GM04504 (cell line): ENCODE measurements at regions not wholly inside any gene's neighbourhood (a gene's known extent, or its start where the extent isn't known, plus 50 kb on each side); places are given as distances from the start of the nearest gene placed in this dataset.

Experiments used
- DNase-seq: peaks from one replicate; pipeline ENCODE4 v3.0.0-alpha.2; 2012; ENCODE audit warnings: low read depth

DNA sequence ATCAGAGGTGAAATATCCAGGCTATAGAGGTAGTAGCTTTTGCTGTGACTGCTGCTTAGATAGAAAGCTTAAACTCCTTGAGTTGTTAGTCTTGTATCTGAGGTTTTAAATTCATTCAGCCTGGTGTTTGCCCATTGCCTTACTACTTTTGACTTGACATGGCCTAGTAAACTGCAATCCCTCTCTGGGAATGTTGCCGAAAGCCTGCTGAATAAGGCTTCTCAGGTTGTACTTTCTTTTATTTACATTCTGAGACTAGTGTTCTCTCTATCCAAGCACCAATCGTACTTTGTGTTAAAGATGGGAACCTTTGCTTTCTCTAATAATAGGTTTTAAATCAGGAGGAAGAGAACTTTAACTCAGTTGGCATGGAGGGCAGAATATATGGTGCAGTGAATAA is 357.6 kb upstream of the CWC22 start:
- no peak for DNase-seq

DNA sequence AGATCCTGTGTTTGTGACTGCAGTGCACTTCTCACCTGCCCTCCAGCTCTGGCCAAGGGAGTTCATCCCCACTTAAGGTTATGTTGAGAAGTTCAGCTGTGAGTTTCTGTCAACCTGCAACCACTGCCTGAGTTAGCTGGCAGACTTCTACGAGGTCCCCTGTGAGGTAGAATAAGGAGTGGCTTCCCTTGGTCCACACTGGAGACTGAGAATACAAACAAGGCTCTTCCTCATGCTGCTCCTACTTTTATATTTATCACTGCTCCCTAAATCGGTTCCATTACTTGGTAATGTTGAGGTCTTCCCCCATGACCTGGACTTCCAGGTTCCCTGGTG is 353.2 kb upstream of the CWC22 start:
- DNase-seq = no peak

DNA sequence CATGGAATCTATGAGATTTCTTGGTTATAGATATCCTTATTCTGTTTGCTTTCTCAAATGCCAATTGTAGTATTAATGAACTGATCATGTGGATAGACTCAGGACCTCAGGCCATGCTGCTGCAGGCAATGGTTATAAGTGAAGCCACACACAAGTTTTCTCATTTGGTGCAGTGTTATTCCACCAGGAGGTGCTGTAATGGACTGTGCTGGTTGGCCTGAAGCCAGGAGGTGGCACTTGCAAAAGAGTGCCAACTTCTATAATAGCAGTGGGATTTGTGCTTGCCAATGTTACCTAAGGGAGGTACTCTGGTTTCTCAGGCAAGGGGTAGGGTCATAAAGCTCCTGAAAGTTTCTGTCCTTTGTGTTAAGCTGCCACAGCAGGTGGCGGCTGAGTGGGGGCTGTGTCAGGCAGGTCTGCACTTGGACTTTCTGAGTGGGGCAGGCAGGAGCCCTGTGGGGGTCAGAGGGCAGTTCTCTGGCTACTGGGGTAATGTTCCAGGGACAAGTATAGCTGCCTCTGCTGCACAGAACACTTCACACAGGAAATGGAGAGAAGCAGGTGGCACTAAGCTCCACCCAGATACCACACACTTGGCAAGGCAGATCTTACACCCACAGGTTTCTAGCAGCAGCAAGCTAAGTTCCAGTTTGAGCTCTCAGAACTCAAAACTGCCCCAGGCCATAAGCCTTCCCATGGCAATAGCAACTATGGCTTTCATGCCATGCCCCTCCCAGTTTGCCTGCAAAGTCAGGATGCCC is 352.6 kb upstream of the CWC22 start:
- no peak for DNase-seq

DNA sequence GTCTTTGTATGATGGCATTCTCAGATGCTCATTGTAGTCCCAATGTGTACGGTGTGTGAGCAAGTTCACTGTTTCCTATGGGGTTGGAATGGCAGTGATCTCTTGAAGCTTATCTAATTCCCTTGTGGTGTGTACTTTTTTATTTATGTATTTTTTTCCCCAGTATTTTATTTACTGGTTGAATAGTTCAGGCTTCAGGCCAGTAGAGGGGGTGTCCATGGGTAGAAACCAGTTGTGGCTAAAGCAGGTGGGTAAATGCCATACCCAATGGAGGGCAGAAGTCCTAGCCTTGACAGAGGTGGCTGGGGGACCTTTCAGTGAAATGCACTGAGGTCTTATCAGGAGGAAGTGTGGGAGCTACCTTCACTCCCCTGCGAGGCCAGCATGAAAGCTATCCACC is 351.4 kb upstream of the CWC22 start:
- no peak for DNase-seq

DNA sequence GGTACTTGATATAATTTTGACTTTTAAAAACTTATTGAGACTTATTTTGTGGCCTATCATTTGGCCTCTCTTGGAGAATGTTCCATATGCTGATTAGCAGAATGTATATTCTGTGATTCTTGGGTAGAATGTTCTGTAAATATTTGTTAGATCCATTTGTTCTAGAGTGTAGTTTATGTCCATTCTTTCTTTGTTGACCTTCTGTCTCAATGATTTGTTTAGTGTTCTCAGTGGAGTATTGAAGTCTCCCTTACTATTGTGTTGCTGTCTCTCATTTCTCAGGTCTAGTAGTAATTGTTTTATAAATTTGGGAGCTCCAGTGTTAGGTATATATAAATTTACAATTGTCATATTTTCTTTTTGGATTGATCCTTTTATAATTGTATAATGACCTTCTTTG is 349.6 kb upstream of the CWC22 start:
- DNase-seq = no peak

DNA sequence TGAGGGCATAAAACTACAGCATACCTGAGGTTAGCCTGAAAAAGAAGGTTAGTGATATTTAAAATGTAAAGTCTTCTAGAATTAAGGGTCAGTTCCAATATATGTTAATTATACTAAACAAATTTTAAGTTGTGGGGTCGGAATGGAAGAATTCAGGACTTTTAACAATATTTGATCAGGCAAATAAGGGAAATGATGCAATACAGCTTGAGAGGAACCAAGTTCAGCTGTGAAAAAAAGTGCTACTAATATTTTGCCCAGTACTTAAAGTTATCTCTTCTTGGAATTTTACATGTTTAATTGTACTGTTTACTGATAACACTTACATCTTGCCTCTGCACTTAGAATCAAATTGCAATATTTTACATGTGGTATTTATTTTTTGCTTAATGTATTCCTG is 345.5 kb upstream of the CWC22 start:
- DNase-seq = no peak

DNA sequence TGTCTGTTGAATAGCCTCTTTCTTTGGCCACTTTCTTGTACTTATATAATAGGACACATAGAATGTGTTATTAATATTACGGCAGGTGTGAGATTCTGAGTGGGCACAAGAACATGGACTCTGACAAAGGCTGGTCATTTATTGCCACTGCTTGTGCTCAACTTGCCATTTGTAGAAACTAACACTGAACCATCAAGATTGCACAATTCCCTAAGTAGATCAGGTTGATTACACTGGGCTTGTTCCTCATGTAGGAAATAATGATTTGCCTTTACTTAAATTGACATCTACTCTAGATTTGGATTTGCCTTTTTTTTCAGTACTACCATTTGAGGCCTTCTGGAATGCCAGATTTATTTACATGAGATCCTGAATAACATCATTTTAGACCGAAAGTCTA is 342.7 kb upstream of the CWC22 start:
- DNase-seq = no peak

DNA sequence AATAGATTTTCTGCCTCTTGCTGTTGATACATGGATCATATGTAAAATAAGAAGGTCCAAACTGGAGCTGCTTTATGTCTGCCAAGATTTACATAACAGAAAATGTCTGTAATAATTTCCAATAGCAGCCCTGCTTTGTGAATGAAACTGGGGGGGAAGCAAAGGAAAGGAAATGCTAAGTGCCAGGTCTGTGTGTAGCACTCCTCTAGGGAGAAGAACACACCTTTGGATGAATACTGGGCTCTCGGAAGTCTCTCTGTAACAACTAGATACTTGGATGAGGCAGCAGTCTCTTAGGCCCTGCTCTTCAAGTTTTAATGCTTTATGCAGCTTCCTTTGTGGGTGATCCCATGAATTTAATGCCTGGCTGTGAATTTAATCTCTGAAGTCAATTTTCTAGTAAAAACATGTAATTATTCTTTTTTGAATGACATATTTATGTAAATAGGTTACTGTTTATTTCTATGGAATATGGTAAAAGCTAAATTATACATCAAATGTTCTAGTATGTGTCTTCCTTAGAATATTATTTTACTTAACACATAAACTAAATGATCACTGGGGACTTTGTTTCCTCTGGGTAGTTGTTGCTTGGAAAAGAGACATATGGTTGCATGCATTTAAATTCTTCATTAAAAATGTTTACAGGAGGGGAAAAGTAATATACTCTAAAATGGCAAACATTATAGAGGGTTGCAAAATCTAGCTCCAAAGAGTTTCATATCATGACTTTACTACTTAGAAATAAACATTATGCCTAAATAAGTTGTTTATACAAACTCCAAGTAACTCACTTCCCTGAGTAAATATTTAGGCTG is 336.6 kb upstream of the CWC22 start:
- DNase-seq = no peak

DNA sequence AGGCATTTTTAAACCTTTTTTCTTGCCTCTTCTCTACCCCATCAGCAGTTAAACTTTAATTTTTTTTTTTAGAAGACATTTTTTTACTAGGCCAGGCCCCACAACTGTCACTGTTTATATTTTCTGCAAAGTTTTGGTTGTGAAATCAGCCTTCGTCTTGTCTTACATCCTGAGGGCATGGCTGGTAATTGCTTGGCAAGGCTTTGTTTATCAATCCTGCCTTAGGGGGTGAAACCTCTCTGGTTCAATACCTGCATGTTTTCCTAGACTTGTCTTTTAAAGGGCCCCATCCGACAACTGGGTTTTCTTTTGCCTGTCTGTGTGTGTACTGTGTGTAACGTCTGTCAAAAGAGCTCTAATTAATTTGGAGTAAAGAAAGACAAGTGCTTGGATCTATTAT is 330.0 kb upstream of the CWC22 start:
- DNase-seq = no peak

DNA sequence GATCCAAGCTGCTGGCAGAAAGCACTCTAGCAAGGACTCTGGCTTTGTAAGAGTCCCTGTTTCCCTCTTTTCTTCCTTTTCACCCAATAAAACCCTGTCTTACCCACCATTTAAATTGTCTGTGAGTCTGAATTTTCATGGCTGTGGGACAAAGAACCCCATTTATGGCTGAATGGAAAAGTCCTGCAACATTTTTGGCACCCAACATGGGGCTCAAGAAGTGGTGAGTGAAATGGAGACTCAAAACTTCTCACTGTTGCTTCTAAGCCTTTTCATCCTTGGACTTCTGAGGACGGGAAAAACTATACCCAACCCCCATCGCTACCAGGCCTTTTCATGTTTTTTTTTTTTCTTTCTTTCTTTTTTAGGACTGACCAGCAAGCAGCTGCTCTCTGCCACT is 329.5 kb upstream of the CWC22 start:
- DNase-seq = no peak

DNA sequence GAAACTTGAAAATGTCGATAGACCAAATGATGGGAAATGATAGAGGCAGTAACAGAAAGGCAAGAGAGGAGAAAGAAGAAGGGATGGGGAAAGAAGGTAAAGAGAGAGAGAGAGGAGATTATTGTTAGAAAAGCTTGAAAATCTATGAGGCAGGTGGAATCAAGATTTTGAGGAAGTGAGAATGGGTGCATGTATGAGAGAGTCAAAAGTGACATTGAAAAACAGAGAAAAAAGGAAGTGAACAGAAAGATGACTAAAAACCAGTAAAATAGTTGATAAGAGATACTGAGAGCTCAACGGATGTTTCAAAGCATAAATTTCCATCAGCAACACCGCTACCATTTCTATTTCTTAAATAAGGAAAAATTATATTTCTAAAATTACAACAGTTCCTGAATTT is 327.4 kb upstream of the CWC22 start:
- DNase-seq = no peak

DNA sequence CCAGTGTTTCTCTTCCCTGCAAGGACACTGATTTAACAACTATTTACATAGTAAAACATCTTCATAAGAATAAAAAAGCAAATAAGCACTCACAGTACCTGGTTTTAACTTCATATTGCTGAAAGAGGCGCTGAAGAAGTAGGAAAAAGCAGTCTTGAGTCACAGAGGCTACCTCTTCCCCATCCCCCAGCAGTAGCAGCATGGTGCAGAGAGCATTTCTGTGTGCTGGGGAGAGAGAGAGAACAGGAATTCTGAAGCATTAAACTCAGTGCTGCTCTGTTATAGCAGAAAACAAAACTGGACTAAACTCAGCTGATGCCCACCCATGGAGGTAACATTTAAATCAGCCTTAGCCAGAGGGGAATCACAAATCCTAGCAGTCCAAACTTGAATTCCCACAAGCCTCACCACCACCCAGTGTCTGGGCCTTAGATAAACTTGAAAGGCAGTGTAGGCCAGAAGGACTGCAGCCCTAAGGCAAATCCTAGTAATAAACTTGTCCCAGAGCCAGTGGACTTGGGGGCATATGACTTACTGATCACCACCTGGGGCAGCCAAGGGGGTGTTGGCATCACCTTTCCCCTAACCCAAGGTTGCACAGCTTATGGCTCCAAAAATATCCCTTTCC is 321.8 kb upstream of the CWC22 start:
- DNase-seq = no peak

DNA sequence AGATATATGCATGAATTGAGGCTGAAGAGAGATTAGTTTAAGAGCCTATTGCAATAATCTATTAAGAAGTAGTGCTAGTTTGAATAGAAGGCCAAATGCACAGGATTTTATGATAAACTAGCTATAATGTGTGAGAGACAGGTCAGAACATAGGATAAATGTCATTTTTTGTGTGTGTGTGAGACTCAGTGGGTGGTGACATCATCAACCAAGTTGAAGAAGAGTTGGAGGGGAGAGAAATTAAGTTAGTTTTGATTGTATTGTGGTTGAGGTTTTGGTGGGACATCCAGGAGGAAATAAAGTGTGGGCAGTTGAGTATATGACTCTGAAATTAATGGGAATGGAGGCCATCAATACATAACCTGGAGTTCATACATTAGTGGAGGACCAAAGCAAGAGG is 320.1 kb upstream of the CWC22 start:
- DNase-seq = no peak

DNA sequence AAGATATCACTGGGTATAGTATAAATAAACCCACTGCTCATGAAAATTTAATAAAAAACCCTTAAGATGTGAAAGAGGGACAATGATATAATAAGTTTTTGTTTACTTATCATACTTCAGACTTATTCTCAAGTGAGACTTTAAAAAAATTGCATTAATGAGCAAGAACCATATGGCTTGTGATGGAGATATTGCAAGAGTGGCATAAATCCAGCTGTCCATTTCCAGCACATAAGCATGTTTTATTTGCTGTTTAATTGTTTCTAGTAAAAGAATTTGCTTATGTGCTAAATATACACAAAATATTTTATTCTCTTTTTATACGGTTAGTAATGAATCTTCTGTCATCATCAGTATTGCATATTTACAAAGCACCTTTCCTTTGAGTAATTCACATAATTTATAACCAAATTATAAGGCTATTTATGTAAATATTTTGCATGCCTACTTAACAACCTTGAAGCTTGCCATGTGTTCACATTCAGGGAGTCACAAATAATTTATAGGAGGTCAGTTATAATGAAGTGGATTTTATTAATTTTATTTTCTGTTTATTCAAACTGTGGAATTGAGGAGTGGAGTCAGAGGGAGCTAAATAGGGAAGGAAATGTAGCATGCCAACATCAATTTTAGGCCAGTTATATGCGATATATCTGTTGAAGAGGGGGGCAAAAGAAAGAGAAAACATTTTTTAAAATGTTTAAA is 318.5 kb upstream of the CWC22 start:
- no peak for DNase-seq

DNA sequence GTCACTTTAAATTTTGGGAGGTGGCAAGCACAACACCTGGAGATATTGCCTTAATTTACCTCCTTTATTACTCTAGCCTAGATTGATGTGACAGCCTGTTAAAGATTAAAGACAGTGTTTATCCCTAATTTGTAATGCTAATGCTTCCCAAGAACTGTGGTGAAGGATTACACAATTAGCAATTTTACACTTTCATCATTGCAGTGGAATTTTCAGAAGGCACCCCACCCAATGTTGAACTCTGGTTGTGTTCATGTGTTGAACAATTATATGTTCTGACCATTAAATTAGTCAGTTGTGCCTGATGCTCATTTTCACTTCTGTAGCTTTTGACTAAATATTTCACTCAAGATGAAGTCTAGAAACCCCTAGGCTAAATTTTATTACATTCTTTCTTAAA is 317.1 kb upstream of the CWC22 start:
- no peak for DNase-seq

DNA sequence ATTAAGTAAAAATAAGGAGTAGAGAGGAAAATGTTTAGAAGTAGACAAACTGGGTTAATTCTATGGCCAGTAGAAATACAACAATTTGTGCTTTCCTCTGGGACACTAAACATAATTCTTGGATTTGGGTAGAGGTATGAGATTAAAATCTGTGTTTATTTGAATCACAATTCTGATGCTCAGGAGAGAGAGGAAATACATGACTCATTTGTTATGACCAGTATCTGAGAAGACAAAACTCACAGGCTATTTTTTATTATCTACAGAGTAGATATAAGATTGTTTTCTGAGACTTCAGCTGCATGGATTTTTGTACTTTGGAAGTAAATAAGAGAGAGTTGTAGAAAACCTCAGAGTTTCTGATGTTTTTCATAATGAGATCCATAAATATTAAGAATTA is 315.7 kb upstream of the CWC22 start:
- no peak for DNase-seq

DNA sequence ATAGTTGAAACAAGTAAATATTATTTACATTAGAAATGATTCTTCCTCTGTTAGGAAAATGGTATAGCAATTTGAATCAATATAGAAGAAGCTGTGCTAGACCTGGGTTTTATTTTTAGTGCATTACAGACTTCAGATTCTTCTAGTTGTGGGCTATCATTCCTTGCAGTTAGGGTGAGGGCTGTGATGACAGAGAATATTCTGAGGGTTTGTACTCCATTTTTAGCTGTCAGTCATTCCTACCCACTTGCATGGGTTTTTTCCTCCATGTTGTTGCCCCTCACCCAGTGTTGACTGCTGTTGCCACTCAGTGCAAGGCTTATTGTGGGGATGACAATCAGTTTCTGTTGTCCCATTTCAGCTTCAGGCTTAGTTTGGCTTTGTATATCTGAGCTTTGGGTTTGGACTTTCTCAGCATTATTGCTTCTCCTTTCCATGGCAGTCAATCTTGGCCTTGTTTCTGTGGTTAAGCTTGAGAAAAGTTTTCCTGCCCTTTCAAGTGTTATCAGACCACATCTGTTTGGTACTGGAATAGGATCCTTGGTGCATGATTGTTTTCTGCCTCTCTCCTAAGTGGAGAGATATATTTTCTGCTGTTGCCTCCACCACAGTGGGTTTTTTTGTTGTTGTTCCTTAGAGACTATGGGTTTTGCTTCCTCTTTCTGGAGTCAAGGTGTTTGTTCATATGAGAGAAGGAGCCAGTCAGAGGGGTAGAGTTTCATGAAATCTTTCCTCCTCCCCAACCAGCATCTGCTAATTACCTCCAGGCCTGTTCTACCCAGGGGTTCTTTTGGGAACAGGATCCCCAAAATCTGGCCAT is 312.7 kb upstream of the CWC22 start:
- no peak for DNase-seq

DNA sequence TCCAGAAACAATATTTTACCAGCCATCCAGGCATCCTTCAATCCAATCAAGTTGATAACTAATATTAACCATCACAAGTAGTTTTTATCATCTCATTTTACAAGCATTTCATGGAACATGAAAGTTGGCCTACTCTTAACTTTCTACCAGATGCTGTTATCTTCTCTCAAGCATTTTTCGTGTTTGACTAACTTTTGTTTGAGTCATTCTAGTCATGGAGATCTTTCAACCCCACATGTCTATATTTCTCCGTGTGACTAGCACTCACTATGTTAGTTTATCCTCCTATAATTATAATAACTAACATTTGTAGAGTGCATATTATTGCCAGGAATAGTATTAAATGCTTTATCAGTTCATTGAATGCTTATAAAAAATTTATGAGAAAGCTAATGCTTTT is 307.0 kb upstream of the CWC22 start:
- no peak for DNase-seq

DNA sequence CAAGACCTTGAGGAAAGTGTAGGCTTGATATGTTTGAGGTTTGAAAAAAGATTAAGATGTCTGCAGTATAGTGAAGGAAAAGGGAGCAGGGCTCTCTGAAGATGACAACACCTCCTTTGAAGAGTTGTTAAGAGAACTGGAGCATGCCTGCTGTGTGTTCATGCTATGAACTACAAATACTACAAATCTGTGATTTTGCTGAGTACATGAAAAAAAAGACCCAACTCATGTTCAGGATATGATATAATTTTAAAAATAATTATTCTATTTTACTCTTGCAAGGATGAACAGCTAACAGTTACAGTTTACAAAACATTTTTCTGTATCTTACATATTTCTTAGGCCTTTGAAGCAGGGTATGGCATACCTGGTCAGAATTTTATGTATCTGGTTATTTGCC is 305.4 kb upstream of the CWC22 start:
- DNase-seq = no peak

DNA sequence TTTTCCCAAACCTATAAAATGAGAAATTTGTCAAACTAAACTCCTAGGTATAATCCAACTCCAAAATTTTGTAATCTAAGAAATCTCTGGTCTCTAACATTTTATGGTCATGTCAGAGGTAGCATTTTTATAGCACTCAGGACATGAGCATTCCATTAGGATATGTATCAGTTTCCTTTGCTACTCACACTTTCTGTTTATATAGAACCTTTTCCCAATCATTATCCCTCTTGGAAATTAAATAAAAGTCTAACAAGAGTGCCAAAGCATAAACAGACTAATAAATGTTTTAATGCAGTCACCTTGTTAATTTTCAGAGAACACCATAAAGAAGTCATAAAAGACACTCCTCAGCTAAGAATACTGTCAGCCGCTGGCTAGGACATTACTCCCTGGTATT is 300.0 kb upstream of the CWC22 start:
- no peak for DNase-seq

DNA sequence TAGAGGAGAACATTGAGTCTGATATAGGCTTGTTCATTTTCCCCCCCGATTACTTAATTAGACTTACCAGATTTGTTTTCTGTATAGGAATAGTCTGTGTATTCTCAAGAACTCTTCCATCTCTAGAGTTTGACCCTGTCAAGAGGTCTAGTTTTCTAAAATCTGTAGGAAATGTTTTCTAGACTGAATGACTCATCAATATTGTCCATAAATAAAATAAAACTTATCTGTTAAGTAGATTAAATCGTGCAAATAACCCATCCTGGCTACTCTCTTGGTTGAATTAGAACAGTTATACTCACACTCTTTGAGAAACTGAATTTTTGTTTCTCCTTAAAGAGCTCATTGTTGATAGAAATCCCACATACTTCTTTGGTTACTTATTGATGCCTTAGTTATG is 299.2 kb upstream of the CWC22 start:
- DNase-seq = no peak
